ENCODE measurements at regions not wholly inside any gene's neighbourhood (a gene's known extent, or its start where the extent isn't known, plus 50 kb on each side); places are given as distances from the start of the nearest gene placed in this dataset.

- no peak for TF ChIP-seq CTCF (IDR thresholded peaks at IDR 0.05; ENCODE audit: insufficient read depth, low read depth, low read length)
- TF ChIP-seq EZH2 (IDR thresholded peaks at IDR 0.05; ENCODE audit: insufficient read depth, low read length): no peak
Measured at GRCh38 chr11:70851907-70852306, 400.5 kb downstream of the SHANK2 start.
